HFFc6 (cell line): ENCODE measurements at regions not wholly inside any gene's neighbourhood (a gene's known extent, or its start where the extent isn't known, plus 50 kb on each side); places are given as distances from the start of the nearest gene placed in this dataset.

Source experiments
- DNase-seq: peaks from one replicate; pipeline ENCODE4 v3.0.0-alpha.2; 2018
- H3K27ac Mint-ChIP-seq: 2 replicates; pipeline ENCODE4 v1.8.0; 2020; ENCODE audit warnings: mild to moderate bottlenecking, mixed read lengths
- H3K27me3 Mint-ChIP-seq: 2 replicates; pipeline ENCODE4 v1.8.0; 2021; ENCODE audit warnings: mild to moderate bottlenecking, moderate library complexity, mixed read lengths; ENCODE audit not compliant: insufficient read depth
- H3K36me3 Mint-ChIP-seq: 2 replicates; pipeline ENCODE4 v1.8.0; 2021; ENCODE audit warnings: low read depth, mixed read lengths
- H3K4me1 Mint-ChIP-seq: 2 replicates; pipeline ENCODE4 v1.8.0; 2020; ENCODE audit warnings: low read depth, mixed read lengths
- H3K4me3 Mint-ChIP-seq: 2 replicates; pipeline ENCODE4 v1.8.0; 2020; ENCODE audit warnings: mild to moderate bottlenecking, moderate library complexity, mixed read lengths
- H3K9me3 Mint-ChIP-seq: 2 replicates; pipeline ENCODE4 v1.8.0; 2020; ENCODE audit warnings: mild to moderate bottlenecking, mixed read lengths
- TF ChIP-seq, protein P1 (sequence below): fragments of 200-600 bp; sonication (generic); IDR thresholded peaks from 2 replicates; pipeline ENCODE4 v1.5.0; 2021; ENCODE audit warnings: antibody characterized with exemption, mild to moderate bottlenecking

DNA sequence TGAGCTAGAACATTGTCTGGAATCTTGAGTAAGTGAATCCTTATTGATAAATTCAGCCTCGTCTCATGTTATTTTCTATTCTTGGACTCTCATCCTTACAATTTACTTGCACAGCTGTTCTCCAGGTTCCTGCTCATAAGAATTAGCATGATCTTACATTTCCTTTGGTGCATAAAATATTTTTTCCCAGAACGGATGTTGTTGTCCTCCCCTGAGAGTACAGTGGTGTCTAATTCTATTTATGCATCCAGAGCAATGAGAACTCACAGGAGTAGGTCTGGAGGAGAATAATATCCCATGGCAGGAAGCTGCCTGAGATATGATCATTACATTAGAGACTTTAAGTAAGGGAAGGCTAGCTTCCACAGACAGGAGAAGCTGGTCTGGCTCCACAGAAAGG lies 178.4 kb upstream of the MAST4 start:
- H3K4me1 Mint-ChIP-seq, result no peaks in the 10 kb centered on the region
- H3K27ac Mint-ChIP-seq, result no peak overlapping the region
- peaks cover 24% of the 10 kb centered on the region for H3K9me3 Mint-ChIP-seq
- TF ChIP-seq, protein P1, sequence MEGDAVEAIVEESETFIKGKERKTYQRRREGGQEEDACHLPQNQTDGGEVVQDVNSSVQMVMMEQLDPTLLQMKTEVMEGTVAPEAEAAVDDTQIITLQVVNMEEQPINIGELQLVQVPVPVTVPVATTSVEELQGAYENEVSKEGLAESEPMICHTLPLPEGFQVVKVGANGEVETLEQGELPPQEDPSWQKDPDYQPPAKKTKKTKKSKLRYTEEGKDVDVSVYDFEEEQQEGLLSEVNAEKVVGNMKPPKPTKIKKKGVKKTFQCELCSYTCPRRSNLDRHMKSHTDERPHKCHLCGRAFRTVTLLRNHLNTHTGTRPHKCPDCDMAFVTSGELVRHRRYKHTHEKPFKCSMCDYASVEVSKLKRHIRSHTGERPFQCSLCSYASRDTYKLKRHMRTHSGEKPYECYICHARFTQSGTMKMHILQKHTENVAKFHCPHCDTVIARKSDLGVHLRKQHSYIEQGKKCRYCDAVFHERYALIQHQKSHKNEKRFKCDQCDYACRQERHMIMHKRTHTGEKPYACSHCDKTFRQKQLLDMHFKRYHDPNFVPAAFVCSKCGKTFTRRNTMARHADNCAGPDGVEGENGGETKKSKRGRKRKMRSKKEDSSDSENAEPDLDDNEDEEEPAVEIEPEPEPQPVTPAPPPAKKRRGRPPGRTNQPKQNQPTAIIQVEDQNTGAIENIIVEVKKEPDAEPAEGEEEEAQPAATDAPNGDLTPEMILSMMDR, result no peak
- no peaks in the 10 kb centered on the region for H3K36me3 Mint-ChIP-seq
- no peak overlapping the region for H3K4me3 Mint-ChIP-seq
- DNase-seq, result no peak
- H3K27me3 Mint-ChIP-seq, result peaks cover 2% of the 10 kb centered on the region

DNA sequence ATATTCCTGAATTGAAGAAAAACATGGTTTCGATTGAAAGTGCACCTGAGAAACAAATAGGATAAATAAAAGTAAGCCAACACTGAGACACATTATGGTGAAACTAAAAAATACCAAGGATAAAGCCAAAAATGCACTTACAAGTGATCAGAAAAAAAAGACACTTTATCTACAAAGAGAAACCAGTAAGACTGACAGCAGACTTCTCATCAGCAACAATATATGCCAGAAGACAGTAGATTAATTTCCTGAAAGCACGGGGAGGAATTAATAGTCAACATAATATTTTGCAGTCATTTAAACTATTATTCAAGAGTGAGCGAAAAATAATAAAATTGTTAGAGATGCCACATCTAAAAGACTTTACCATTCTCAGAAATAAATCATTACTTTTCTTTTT lies 172.7 kb upstream of the MAST4 start:
- Mint-ChIP-seq H3K9me3 (peaks cover 25% of the 10 kb centered on the region), H3K27me3 (no peaks in the 10 kb centered on the region), H3K27ac (no peak overlapping the region), H3K4me1 (no peaks in the 10 kb centered on the region), H3K4me3 (no peak overlapping the region), H3K36me3 (no peaks in the 10 kb centered on the region)
- TF ChIP-seq, protein P1, result no peak
- DNase-seq, result no peak

DNA sequence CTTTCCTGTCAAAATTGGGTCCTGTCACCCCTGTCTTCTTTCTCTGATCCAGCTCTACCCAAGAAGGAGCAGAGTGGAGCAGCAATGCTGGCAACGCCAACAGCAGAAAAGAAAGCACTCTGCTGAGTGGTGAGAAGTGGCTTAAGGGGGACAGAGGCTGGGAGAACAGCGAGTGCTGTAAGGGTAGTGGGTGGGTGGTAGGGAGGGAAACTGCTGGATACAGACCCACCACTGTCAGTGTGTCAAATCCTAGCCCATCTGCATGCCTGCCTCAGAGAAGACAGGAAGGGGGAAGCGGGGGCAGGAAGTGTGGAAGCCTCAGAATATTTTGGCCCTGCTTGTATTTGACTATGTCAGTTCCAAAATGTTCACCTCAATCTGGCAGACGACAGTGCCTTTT lies 170.4 kb upstream of the MAST4 start:
- Mint-ChIP-seq H3K4me3 (no peak overlapping the region), H3K4me1 (no peaks in the 10 kb centered on the region), H3K36me3 (no peaks in the 10 kb centered on the region), H3K27ac (no peak overlapping the region), H3K9me3 (peaks cover 25% of the 10 kb centered on the region), H3K27me3 (no peaks in the 10 kb centered on the region)
- TF ChIP-seq, protein P1, result no peak
- no peak for DNase-seq

DNA sequence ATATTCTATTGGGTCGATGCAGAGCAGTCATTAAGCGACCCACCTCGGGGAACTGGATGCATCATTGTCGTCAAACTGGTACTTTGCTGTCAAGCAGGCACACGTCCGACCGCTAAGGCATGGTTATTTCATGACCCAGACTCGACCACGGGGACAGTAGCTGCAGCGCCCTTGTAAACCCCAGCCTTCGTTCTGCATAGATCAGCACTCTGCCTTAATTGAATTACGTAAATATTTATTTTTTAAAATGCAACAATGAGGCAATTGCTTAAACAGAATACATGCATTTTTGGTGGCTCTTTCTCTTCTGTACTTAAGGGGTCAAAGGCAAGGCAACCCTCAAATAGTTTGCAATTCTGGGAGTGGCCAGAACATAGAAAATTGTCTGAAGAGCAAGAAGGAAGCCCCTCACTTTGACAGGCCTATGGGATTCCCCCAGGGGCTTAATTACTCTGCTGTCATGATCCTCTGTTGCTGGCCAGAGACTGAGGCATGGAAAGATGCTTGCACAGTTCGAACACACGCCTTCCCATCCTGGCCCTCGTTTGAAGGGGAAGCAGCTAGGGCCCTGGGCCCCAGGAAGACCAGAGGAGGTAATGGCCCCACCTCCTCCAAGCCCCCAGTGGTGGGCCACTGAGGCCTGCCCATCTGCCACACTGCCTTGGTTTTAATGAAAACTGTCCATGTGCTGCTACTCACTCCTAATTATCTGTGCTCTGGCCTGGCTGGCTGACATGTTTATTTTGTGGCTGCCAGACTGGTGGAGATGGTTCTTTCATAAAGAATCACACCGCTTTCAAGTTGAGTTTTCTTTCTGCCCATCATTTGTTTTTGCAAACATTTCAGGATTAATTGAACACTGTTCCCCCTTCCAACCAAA lies 169.7 kb upstream of the MAST4 start:
- no peaks in the 10 kb centered on the region for H3K36me3 Mint-ChIP-seq
- no peak overlapping the region for H3K27ac Mint-ChIP-seq
- peaks cover 19% of the 10 kb centered on the region for H3K9me3 Mint-ChIP-seq
- H3K27me3 Mint-ChIP-seq, result no peaks in the 10 kb centered on the region
- TF ChIP-seq, protein P1, result no peak
- H3K4me3 Mint-ChIP-seq, result no peak overlapping the region; the same call in 1 of the 2 replicates
- no peaks in the 10 kb centered on the region for H3K4me1 Mint-ChIP-seq
- DNase-seq, result no peak

DNA sequence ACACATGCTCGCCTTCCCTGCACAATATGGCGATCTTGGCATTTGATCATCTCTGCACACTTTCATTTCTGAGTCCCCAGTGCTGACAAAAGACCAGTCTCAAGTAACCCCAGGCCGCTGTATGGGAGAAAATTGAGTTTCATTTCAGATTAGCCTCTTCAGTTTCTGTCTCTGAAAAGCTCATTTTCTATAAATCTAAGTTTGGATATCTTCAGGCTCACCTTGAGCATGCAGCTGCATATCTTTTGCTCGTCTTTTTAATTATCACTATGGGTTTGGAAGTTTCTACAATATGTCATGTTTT lies 169.1 kb upstream of the MAST4 start:
- no peak overlapping the region for H3K27ac Mint-ChIP-seq
- no peak for DNase-seq
- H3K36me3 Mint-ChIP-seq, result no peaks in the 10 kb centered on the region
- H3K27me3 Mint-ChIP-seq, result no peaks in the 10 kb centered on the region
- no peaks in the 10 kb centered on the region for H3K4me1 Mint-ChIP-seq
- H3K9me3 Mint-ChIP-seq, result peaks cover 15% of the 10 kb centered on the region
- TF ChIP-seq, protein P1, result no peak
- no peak overlapping the region; the same call in 1 of the 2 replicates for H3K4me3 Mint-ChIP-seq
